Spleen (tissue), 7 donors: ENCODE measurements at regions not wholly inside any gene's neighbourhood (a gene's known extent, or its start where the extent isn't known, plus 50 kb on each side); places are given as distances from the start of the nearest gene placed in this dataset.

ENCODE experiments used
- POLR2AphosphoS5 ChIP-seq, 3 donors: sonication (generic); formaldehyde crosslinking; IDR thresholded peaks; one replicate each; pipeline ENCODE4 v1.5.1; 2017; ENCODE audit warnings: antibody characterized with exemption in 3 of 3
- TF ChIP-seq, protein P1 (sequence below), 11 experiments: fragments of 200-600 bp in 7 of 11; fragments of 450-650 bp in 4 of 11; sonication (generic) in 4 of 11; IDR thresholded peaks in 8 of 11; conservative IDR thresholded peaks in 3 of 11; 1 replicate in 7 of 11; 2 replicates in 4 of 11; pipeline versions ENCODE4 v1.4.0 to v1.8.0; 2016 to 2021; ENCODE audit warnings: antibody characterized with exemption in 11 of 11, inconsistent platforms in 4 of 11, mild to moderate bottlenecking in 1 of 11
- donor health status: DM: no; HTN: no; CAD: no; lungs with moderate emphysema.
- donor health status: DM: no; HTN: no; CAD: no.
- donor health status: DM: no; HTN: no; CAD: no.

DNA sequence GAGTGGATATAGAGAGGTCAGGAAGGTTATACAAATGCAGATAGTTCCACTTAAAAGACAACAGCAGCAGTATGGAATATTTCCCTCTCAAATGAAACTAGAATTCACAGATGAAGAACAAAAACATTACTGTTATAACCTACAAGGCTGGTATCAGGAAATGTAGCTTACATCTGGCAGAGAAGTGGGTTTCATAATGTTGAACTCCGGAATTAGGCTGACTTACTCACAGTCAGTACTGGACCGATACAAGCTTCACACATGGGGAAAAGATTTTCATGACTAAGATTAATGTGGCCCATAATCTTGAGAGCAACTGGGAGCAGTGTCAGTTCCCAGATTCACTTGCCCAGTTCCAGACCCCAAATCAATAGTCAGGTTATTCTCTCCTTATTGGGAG, 353.9 kb downstream of the DUSP6 start:
- TF ChIP-seq, protein P1, sequence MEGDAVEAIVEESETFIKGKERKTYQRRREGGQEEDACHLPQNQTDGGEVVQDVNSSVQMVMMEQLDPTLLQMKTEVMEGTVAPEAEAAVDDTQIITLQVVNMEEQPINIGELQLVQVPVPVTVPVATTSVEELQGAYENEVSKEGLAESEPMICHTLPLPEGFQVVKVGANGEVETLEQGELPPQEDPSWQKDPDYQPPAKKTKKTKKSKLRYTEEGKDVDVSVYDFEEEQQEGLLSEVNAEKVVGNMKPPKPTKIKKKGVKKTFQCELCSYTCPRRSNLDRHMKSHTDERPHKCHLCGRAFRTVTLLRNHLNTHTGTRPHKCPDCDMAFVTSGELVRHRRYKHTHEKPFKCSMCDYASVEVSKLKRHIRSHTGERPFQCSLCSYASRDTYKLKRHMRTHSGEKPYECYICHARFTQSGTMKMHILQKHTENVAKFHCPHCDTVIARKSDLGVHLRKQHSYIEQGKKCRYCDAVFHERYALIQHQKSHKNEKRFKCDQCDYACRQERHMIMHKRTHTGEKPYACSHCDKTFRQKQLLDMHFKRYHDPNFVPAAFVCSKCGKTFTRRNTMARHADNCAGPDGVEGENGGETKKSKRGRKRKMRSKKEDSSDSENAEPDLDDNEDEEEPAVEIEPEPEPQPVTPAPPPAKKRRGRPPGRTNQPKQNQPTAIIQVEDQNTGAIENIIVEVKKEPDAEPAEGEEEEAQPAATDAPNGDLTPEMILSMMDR (IDR thresholded peaks at IDR 0.05 in 8 of 11, conservative IDR thresholded peaks at IDR 0.05 in 3 of 11): no peak
- no peak for TF ChIP-seq POLR2AphosphoS5 (IDR thresholded peaks at IDR 0.05)
